Fibroblast of skin of right biceps (primary cell): ENCODE measurements at regions not wholly inside any gene's neighbourhood (a gene's known extent, or its start where the extent isn't known, plus 50 kb on each side); places are given as distances from the start of the nearest gene placed in this dataset.
"Not testable (repeated sequence)": the region's sequence is repeated elsewhere in the genome, so short reads cannot be mapped to it uniquely, and the experiment has no call there.

Experiments
- DNase-seq: peaks from one replicate; pipeline ENCODE4 v3.0.0-alpha.2; 2013

DNA sequence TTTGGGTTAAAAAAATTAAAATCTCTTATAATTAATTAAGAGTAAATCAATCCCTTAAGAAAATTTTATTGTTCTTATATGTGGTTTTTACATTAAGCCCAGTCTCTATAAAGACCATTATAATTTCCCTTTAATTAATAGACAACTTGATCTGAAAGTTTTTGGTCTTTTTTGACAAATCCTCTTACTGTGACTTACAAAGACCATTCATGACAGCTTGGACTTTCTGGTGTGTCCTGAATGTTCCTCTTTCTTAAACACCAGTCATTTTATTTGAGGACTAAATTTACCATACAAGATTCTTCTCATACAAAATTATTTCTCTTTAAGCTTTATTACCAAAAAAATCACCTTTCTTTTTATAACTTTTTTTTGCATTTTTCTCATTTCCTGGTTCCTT is 368.3 kb downstream of the ADGRD1 start:
- no peak for DNase-seq

DNA sequence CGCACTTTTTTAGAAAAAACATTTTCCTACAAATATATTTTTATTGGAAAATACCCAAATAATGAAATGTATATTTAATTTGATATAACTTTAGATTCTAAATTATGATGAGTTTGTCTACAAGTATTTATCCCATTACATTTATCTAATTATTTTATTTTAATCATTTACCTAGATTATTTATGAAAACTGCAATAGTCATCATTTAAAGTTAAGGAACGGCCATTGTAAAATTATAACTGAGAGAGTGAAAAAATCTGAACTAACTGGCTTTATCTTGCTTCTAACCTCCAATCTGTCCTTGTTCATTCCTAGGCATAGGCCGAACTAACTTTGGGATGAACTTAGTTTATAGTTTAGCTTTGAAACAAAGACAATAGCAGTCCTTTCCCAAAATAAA is 368.8 kb downstream of the ADGRD1 start:
- not testable (repeated sequence) for DNase-seq

GRCh38 chr12:131323879-131324278 is 370.2 kb downstream of the ADGRD1 start:
- no peak for DNase-seq

DNA sequence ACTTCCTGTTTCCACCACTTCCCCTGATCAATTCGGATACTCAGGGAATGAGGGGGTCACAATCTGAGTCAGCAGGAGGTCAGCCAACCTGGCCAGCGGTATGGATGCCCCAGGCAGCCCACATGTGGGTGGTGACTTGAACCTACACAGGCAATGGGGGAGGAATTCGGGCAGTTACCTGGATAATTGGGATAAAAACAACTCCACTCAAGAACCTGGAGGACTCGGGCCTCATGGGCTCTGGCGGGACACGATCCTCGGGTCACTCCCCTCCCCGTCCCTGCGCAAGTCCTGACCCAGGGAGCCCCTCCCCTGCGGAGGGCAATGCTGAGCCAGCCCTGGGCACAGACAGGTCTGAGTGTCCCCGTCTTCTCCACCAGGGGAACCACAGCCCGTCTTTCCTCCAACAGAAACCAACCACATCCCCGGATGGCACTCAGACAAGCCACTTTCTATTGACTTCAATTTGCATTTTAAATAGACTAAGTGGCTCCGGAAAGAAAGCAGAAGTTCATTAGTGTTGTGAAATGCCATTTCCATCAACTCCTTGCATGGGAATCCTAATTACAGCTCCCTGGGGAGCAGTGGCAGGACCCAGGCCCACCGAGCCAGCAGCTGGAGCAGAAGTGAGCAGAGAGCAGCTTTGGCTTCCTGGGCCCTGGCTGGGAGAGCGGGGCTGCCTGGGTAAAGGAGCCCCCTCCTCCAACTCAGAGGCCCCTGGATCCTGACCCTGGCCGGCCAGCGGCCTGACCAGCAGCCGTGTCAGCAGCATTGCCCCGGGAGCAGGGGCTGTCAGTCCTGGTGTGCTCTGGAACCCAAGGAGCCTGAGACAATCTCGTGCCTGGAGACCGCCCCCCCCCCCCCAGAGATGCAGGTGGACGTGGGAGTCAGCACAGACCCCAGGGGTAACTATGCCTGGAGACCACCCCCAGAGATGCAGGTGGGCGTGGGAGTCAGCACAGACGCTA is 374.1 kb downstream of the ADGRD1 start:
- no peak for DNase-seq

- not testable (repeated sequence) for DNase-seq
Observed at GRCh38 chr12:131328861-131329845, 375.4 kb downstream of the ADGRD1 start.

DNA sequence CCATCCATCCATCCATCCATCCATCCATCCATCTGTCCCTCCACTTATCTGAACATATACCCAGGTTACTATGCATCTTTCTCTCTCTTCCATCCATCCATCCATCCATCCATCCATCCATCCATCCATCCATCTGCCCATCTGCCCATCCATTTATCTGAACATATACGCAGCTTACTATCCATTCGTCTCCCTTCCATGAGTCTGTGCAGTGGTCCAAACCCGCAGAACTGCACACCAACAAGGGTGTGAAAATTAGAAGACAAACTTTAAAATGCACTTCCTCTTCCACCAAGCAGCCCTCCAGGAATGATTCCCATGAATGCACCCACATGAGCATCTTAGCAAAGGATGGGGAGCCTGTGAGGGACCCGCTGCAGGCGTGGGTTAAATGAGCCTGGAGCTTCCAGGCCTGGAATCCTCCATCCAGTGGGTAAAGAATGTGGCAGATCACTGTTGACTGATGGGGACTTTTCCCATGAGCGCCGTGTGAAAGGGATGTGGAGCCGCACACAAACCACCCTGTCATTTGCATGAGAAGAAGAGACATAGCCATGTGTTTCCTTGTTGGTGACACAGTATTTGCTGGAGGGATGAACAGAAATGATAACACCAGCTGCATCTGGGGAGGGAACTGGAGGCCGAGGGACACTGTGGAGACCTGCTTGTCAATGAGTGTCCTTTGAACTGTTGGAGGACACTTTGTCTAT is 376.6 kb downstream of the ADGRD1 start:
- no peak for DNase-seq

- no peak for DNase-seq
Observed at GRCh38 chr12:131331148-131331750, 377.5 kb downstream of the ADGRD1 start.

DNA sequence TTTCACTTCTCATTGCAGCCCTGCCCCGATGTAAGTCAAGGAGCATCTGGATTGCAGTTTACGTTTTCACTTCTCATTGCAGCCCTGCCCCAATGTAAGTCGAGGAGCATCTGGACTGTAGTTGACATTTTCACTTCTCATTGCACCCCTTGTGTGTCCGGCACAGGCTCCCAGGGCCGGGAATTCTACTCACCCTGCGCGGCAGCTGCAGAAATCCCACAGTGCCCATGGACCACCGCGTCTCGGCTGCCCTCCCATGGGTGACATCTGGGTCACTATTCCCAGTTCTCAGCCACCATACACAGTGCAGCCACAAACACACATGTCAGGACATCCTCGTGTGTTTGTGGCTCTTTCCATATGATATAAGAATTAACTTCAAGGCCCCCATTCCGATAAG is 378.5 kb downstream of the ADGRD1 start:
- DNase-seq: no peak

GRCh38 chr12:131333136-131333535 is 377.8 kb upstream of the SFSWAP start:
- no peak for DNase-seq

DNA sequence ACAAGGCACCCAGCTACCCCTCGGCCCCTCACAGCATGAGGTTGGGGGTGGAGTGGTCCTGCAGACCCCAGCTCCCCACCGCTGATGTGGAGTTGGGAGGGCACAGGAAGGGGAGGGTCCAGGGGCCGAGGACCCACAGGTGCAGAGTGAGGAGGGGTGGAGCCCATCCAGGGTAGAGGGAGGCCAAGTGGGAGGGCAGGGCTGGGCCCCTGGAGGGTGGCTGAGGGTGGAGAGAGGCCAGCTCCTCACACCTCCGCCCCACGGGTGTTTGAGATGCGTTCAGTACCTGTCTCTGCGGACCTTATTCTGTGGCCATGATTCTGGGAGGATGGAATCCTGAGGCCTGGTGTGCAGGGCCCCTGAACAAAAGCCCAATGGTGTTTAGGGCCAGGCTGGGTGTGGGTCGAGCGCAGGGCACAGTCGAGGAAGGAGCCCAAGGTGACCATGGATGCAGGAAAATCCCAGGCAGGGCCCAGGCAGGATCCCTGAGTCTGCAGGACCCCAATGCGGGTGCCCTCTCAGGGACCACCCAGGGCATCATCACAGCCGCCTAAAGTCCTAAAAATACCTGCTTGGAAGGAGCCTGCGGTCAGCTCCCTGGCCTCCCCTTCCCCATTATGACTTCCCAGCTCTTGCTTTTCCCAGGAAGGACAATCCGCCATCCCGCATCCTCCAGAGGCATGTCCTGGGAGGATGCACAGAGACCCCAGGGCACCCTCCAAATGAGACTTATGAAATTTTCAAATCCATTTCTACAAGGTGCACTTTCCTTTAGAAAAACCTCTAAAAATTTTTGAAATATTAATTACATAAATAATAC is 377.1 kb upstream of the SFSWAP start:
- no peak for DNase-seq

DNA sequence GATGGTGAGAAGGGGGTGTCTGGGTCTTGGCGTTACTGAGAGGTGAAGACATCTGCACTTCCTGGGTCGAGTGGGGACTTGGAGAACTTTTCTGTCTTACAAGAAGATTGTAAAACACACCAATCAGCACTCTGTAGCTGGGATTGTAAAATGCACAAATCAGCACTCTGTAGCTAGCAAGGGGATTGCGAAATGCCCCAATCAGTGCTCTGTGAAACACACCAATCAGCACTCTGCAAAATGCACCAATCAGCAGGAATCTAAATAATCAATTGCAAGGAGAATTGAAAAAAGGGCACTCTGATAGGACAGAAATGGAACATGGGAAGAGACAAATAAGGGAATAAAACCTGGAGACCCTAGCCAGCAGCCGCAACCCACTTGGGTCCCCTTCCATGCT is 376.1 kb upstream of the SFSWAP start:
- DNase-seq: no peak

DNA sequence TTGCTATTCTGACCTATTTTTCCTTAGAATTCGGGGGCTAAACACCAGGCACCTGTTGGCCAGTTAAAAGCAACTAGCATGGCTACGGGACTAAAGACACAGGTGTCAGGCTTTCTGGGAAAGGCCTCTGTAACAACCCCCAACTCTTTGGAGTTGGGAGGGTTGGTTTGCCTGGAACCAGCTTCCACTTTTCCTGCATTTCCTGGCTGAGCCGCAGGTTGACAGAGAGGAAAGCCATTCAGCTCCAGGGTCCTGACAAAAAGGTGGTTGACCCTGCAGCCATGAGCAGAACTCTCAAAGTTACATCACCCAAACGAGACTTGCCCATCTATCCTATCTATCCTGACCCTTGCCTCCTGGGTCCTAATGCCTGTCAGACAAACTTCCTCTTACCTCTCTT is 375.4 kb upstream of the SFSWAP start:
- DNase-seq: no peak

DNA sequence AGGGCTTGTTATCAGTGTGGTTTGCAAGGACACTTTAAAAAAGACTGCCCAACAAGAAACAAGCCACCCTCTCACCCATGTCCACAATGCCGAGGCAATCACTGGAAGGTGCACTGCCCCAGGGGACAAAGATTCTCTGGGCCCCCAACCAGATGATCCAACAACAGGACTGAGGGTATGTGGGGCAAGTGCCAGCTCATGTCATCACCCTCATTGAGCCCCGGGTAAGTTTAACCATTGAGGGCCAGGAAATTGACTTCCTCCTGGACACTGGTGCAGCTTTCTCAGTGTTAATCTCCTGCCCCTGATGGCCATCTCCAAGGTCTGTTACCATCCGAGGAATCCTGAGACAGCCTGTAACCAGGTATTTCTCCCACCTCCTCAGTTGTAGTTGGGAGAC is 373.0 kb upstream of the SFSWAP start:
- DNase-seq: not testable (repeated sequence)

GRCh38 chr12:131340616-131341210 is 370.2 kb upstream of the SFSWAP start:
- DNase-seq: no peak

- DNase-seq: not testable (repeated sequence)
Observed at GRCh38 chr12:131341608-131342007, 369.3 kb upstream of the SFSWAP start.

DNA sequence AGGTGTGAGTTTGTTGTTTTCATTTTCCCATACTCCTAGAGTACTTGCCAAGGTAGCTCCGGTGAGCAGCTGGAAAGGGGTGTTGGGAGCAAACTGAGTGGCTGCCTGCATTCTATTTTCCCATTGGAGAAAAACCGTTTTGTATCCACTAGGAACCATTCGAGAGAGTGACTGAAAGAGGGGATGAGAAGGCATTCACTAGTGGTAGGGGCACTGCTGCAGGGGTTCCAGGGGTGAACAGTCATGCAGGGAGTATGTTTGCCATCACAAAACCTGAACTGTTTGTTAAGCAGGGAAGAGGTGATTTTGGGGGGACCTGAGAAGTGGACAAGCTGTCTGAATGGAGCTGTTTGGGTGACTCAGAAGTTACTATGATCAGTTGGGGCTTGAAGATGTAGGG is 367.5 kb upstream of the SFSWAP start:
- DNase-seq: not testable (repeated sequence)

GRCh38 chr12:131344715-131345520 is 366.0 kb upstream of the SFSWAP start:
- DNase-seq: not testable (repeated sequence)

- DNase-seq: no peak
Observed at GRCh38 chr12:131345521-131346436, 365.1 kb upstream of the SFSWAP start.
